GM23338 (cell line): ENCODE measurements at regions not wholly inside any gene's neighbourhood (a gene's known extent, or its start where the extent isn't known, plus 50 kb on each side); places are given as distances from the start of the nearest gene placed in this dataset.

Source experiments
- ATAC-seq: fragments of 200-7000 bp; cut with Tn5 transposase; 3 replicates; pipeline ENCODE4 v1.9.1; 2020
- DNase-seq: peaks from one replicate; pipeline ENCODE4 v3.0.0-alpha.2; 2015; ENCODE audit warnings: low spot score
- H2AFZ ChIP-seq: fragments of 200-600 bp; sonication (generic); 2 replicates; pipeline ENCODE4 v1.8.0; 2016; ENCODE audit warnings: antibody characterized with exemption, mild to moderate bottlenecking, moderate library complexity
- H3F3A ChIP-seq: fragments of 200-600 bp; sonication (generic); replicated peaks from 2 replicates; pipeline ENCODE4 v1.8.0; 2017; ENCODE audit warnings: antibody characterized with exemption, mixed run types, low read depth
- H3K27ac ChIP-seq: fragments of 200-600 bp; sonication (generic); 2 replicates; pipeline ENCODE4 v1.6.1; 2016; ENCODE audit warnings: low read depth
- H3K27me3 ChIP-seq: fragments of 200-600 bp; sonication (generic); 2 replicates; pipeline ENCODE4 v1.8.0; 2016; ENCODE audit warnings: mild to moderate bottlenecking, mixed run types, moderate library complexity; ENCODE audit not compliant: insufficient read depth
- H3K36me3 ChIP-seq: fragments of 200-600 bp; sonication (generic); 2 replicates; pipeline ENCODE4 v1.8.0; 2016; ENCODE audit warnings: mild to moderate bottlenecking; ENCODE audit not compliant: insufficient read depth
- H3K4me1 ChIP-seq: fragments of 200-600 bp; sonication (generic); 2 replicates; pipeline ENCODE4 v1.8.0; 2016; ENCODE audit warnings: mild to moderate bottlenecking, moderate library complexity; ENCODE audit not compliant: insufficient read depth
- H3K4me2 ChIP-seq: fragments of 200-600 bp; sonication (generic); 2 replicates; pipeline ENCODE4 v1.7.1; 2017; ENCODE audit warnings: mixed run types
- H3K4me3 ChIP-seq: fragments of 200-600 bp; sonication (generic); 2 replicates; pipeline ENCODE4 v1.6.1; 2016; ENCODE audit warnings: mixed run types
- H3K79me2 ChIP-seq: fragments of 200-600 bp; sonication (generic); replicated peaks from 2 replicates; pipeline ENCODE4 v1.8.0; 2017; ENCODE audit warnings: mild to moderate bottlenecking; ENCODE audit not compliant: insufficient read depth
- H3K9me2 ChIP-seq: fragments of 200-600 bp; sonication (generic); 2 replicates; pipeline ENCODE4 v1.8.0; 2017; ENCODE audit not compliant: insufficient read depth
- H4K20me1 ChIP-seq: fragments of 200-600 bp; sonication (generic); replicated peaks from 2 replicates; pipeline ENCODE4 v1.8.0; 2017; ENCODE audit warnings: mild to moderate bottlenecking; ENCODE audit not compliant: insufficient read depth
- H3K27ac Mint-ChIP-seq: 2 replicates; pipeline ENCODE4 v1.8.0; 2020; ENCODE audit warnings: inconsistent platforms, mild to moderate bottlenecking, moderate library complexity, mixed read lengths
- H3K27me3 Mint-ChIP-seq: 3 replicates; pipeline ENCODE4 v1.8.0; 2022; ENCODE audit warnings: low read depth, mild to moderate bottlenecking, moderate library complexity, mixed read lengths, inconsistent platforms; ENCODE audit not compliant: insufficient read depth, poor library complexity
- H3K36me3 Mint-ChIP-seq: 3 replicates; pipeline ENCODE4 v1.8.0; 2021; ENCODE audit warnings: low read depth, mild to moderate bottlenecking, inconsistent platforms, moderate library complexity, mixed read lengths
- H3K4me1 Mint-ChIP-seq: 3 replicates; pipeline ENCODE4 v1.8.0; 2020; ENCODE audit warnings: mild to moderate bottlenecking, inconsistent platforms, mixed read lengths
- H3K4me3 Mint-ChIP-seq: 3 replicates; pipeline ENCODE4 v1.8.0; 2021; ENCODE audit warnings: moderate library complexity, mild to moderate bottlenecking, inconsistent platforms, mixed read lengths
- H3K9me3 Mint-ChIP-seq: 3 replicates; pipeline ENCODE4 v1.8.0; 2020; ENCODE audit warnings: moderate library complexity, mild to moderate bottlenecking, inconsistent platforms, mixed read lengths
- CREB1 ChIP-seq: fragments of 250-450 bp; sonication (Bioruptor Pico); IDR thresholded peaks from 2 replicates; pipeline ENCODE4 v1.5.0; 2020; ENCODE audit warnings: low read depth, mild to moderate bottlenecking, moderate library complexity
- ETS1 ChIP-seq: IDR thresholded peaks from 2 replicates; pipeline ENCODE4 v1.6.1; 2016; ENCODE audit warnings: antibody characterized with exemption
- EZH2 ChIP-seq: fragments of 200-600 bp; sonication (generic); IDR thresholded peaks from one replicate; pipeline ENCODE4 v1.8.0; 2017; ENCODE audit warnings: antibody characterized with exemption, mild to moderate bottlenecking, low read depth; ENCODE audit not compliant: unreplicated experiment
- EZH2phosphoT487 ChIP-seq: fragments of 200-600 bp; sonication (generic); IDR thresholded peaks from one replicate; pipeline ENCODE4 v1.8.1; 2018; ENCODE audit warnings: antibody characterized with exemption; ENCODE audit not compliant: unreplicated experiment
- JUNB ChIP-seq: IDR thresholded peaks from one replicate; pipeline ENCODE4 v1.6.1; 2016; ENCODE audit warnings: antibody characterized with exemption; ENCODE audit not compliant: unreplicated experiment
- NANOG ChIP-seq: IDR thresholded peaks from 2 replicates; pipeline ENCODE4 v1.6.1; 2016; ENCODE audit warnings: antibody characterized with exemption, borderline replicate concordance
- POLR2AphosphoS5 ChIP-seq: IDR thresholded peaks from 2 replicates; pipeline ENCODE4 v1.6.1; 2016; ENCODE audit warnings: antibody characterized with exemption, low read depth
- REST ChIP-seq: IDR thresholded peaks from one replicate; pipeline ENCODE4 v1.6.1; 2018; ENCODE audit warnings: antibody characterized with exemption; ENCODE audit not compliant: unreplicated experiment
- STAT1 ChIP-seq: IDR thresholded peaks from one replicate; pipeline ENCODE4 v1.6.1; 2016; ENCODE audit warnings: antibody characterized with exemption; ENCODE audit not compliant: unreplicated experiment
- ZNF114 ChIP-seq: fragments of 250-450 bp; sonication (Bioruptor Pico); IDR thresholded peaks from 2 replicates; pipeline ENCODE4 v1.5.0; 2020; ENCODE audit warnings: mild to moderate bottlenecking, moderate library complexity
- ZNF331 ChIP-seq: fragments of 250-450 bp; sonication (Bioruptor Pico); IDR thresholded peaks from 2 replicates; pipeline ENCODE4 v1.5.0; 2020; ENCODE audit warnings: low read depth, mild to moderate bottlenecking, moderate library complexity
- TF ChIP-seq, protein P1 (sequence below): fragments of 250-450 bp; sonication (Bioruptor Pico); IDR thresholded peaks from 2 replicates; pipeline ENCODE4 v1.5.0; 2020; ENCODE audit warnings: mild to moderate bottlenecking, moderate library complexity
- TF ChIP-seq, protein P2 (sequence below), 2 experiments: fragments of 200-600 bp in 1 of 2; sonication (generic) in 1 of 2; conservative IDR thresholded peaks; 2 replicates each; pipeline versions ENCODE4 v1.5.1 to v1.6.1; 2016 to 2017; ENCODE audit warnings: antibody characterized with exemption in 2 of 2, low read depth in 2 of 2, mild to moderate bottlenecking in 2 of 2, moderate library complexity in 1 of 2

DNA sequence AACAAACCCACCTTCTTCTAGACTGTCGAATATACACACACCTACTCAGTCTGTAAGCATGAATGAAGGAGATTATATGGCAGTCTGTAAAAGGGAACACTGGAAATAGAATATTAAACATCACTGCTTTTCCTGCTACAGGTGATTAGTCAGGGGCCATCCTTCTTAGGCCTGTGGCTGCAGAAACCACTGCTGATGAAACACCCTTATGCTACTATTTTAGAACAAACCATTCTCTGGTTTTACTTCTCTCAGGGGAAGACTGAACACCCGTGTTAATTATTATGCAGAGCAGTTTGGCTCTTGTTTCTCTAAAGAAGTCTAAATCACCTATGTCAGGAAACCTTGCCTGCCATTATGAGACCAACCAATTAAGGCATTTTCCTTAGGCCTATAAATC lies 351.1 kb upstream of the KLF6 start:
- H3K9me3 Mint-ChIP-seq = peaks cover 17% of the 10 kb centered on the region
- H3K4me1 ChIP-seq = no peaks in the 10 kb centered on the region
- H3K4me2 ChIP-seq = no peak overlapping the region
- no peaks in the 10 kb centered on the region for H3K27me3 ChIP-seq
- peaks cover 3% of the 10 kb centered on the region; the same call in 1 of the 3 replicates for H3K4me1 Mint-ChIP-seq
- DNase-seq (no peak), ATAC-seq (no peak)
- H3K4me3 ChIP-seq = no peak overlapping the region
- no peaks in the 10 kb centered on the region; the same call in 1 of the 2 replicates for H4K20me1 ChIP-seq
- no peaks in the 10 kb centered on the region for H3K27me3 Mint-ChIP-seq
- H3K36me3 Mint-ChIP-seq = peaks cover 11% of the 10 kb centered on the region
- no peak overlapping the region for H2AFZ ChIP-seq
- no peak for TF ChIP-seq ZNF114 (CRISPR knock-in tag)
- TF ChIP-seq REST = no peak
- no peak for TF ChIP-seq EZH2
- TF ChIP-seq ETS1 = no peak
- no peak for TF ChIP-seq ZNF331 (CRISPR knock-in tag)
- TF ChIP-seq NANOG = no peak
- TF ChIP-seq STAT1 = no peak
- TF ChIP-seq JUNB = no peak
- no peak for TF ChIP-seq CREB1
- TF ChIP-seq POLR2AphosphoS5 = no peak
- TF ChIP-seq, protein P1, sequence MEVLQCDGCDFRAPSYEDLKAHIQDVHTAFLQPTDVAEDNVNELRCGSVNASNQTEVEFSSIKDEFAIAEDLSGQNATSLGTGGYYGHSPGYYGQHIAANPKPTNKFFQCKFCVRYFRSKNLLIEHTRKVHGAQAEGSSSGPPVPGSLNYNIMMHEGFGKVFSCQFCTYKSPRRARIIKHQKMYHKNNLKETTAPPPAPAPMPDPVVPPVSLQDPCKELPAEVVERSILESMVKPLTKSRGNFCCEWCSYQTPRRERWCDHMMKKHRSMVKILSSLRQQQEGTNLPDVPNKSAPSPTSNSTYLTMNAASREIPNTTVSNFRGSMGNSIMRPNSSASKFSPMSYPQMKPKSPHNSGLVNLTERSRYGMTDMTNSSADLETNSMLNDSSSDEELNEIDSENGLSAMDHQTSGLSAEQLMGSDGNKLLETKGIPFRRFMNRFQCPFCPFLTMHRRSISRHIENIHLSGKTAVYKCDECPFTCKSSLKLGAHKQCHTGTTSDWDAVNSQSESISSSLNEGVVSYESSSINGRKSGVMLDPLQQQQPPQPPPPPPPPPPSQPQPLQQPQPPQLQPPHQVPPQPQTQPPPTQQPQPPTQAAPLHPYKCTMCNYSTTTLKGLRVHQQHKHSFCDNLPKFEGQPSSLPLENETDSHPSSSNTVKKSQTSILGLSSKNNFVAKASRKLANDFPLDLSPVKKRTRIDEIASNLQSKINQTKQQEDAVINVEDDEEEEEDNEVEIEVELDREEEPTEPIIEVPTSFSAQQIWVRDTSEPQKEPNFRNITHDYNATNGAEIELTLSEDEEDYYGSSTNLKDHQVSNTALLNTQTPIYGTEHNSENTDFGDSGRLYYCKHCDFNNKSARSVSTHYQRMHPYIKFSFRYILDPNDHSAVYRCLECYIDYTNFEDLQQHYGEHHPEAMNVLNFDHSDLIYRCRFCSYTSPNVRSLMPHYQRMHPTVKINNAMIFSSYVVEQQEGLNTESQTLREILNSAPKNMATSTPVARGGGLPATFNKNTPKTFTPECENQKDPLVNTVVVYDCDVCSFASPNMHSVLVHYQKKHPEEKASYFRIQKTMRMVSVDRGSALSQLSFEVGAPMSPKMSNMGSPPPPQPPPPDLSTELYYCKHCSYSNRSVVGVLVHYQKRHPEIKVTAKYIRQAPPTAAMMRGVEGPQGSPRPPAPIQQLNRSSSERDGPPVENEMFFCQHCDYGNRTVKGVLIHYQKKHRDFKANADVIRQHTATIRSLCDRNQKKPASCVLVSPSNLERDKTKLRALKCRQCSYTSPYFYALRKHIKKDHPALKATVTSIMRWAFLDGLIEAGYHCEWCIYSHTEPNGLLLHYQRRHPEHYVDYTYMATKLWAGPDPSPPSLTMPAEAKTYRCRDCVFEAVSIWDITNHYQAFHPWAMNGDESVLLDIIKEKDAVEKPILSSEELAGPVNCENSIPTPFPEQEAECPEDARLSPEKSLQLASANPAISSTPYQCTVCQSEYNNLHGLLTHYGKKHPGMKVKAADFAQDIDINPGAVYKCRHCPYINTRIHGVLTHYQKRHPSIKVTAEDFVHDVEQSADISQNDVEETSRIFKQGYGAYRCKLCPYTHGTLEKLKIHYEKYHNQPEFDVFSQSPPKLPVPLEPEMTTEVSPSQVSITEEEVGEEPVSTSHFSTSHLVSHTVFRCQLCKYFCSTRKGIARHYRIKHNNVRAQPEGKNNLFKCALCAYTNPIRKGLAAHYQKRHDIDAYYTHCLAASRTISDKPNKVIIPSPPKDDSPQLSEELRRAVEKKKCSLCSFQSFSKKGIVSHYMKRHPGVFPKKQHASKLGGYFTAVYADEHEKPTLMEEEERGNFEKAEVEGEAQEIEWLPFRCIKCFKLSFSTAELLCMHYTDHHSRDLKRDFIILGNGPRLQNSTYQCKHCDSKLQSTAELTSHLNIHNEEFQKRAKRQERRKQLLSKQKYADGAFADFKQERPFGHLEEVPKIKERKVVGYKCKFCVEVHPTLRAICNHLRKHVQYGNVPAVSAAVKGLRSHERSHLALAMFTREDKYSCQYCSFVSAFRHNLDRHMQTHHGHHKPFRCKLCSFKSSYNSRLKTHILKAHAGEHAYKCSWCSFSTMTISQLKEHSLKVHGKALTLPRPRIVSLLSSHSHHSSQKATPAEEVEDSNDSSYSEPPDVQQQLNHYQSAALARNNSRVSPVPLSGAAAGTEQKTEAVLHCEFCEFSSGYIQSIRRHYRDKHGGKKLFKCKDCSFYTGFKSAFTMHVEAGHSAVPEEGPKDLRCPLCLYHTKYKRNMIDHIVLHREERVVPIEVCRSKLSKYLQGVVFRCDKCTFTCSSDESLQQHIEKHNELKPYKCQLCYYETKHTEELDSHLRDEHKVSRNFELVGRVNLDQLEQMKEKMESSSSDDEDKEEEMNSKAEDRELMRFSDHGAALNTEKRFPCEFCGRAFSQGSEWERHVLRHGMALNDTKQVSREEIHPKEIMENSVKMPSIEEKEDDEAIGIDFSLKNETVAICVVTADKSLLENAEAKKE (CRISPR knock-in tag) = no peak
- no peak for TF ChIP-seq EZH2phosphoT487
- TF ChIP-seq, protein P2, sequence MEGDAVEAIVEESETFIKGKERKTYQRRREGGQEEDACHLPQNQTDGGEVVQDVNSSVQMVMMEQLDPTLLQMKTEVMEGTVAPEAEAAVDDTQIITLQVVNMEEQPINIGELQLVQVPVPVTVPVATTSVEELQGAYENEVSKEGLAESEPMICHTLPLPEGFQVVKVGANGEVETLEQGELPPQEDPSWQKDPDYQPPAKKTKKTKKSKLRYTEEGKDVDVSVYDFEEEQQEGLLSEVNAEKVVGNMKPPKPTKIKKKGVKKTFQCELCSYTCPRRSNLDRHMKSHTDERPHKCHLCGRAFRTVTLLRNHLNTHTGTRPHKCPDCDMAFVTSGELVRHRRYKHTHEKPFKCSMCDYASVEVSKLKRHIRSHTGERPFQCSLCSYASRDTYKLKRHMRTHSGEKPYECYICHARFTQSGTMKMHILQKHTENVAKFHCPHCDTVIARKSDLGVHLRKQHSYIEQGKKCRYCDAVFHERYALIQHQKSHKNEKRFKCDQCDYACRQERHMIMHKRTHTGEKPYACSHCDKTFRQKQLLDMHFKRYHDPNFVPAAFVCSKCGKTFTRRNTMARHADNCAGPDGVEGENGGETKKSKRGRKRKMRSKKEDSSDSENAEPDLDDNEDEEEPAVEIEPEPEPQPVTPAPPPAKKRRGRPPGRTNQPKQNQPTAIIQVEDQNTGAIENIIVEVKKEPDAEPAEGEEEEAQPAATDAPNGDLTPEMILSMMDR (conservative IDR thresholded peaks at IDR 0.05; ENCODE audit: low read depth in 2 of 2) = no peak
- H3K4me3 Mint-ChIP-seq = no peak overlapping the region
- no peaks in the 10 kb centered on the region for H3K79me2 ChIP-seq
- H3K27ac ChIP-seq = no peak overlapping the region
- H3F3A ChIP-seq = no peaks in the 10 kb centered on the region
- H3K27ac Mint-ChIP-seq = no peak overlapping the region
- H3K9me2 ChIP-seq = peaks cover 12% of the 10 kb centered on the region; the same call in 1 of the 2 replicates
- peaks cover 6% of the 10 kb centered on the region for H3K36me3 ChIP-seq
